Body of pancreas (tissue), 4 donors: ENCODE measurements at regions not wholly inside any gene's neighbourhood (a gene's known extent, or its start where the extent isn't known, plus 50 kb on each side); places are given as distances from the start of the nearest gene placed in this dataset.
"Not testable (repeated sequence)": the region's sequence is repeated elsewhere in the genome, so short reads cannot be mapped to it uniquely, and the experiment has no call there.

Experiments used
- ATAC-seq: fragments of 150-250 bp; one replicate; pipeline ENCODE4 v1.9.1; 2016
- DNase-seq, 4 donors: peaks; one replicate each; pipeline ENCODE4 v3.0.0-alpha.2; 2019
- H3K27ac ChIP-seq, 4 donors: fragments of 200-600 bp; sonication (generic); 1 replicate in 3 of 4; 2 replicates in 1 of 4; pipeline versions ENCODE4 v1.5.1 to v1.6.1; 2016 to 2019; ENCODE audit warnings: mild to moderate bottlenecking in 1 of 4, mixed read lengths in 1 of 4, moderate library complexity in 1 of 4
- H3K27me3 ChIP-seq, 2 donors: fragments of 200-600 bp; sonication (generic); one replicate each; pipeline ENCODE4 v1.6.0; 2016; ENCODE audit warnings: mild to moderate bottlenecking in 1 of 2
- H3K36me3 ChIP-seq, 2 donors: fragments of 200-600 bp; sonication (generic); replicated peaks in 1 of 2; 2 replicates each; pipeline ENCODE4 v1.5.1; 2016; ENCODE audit warnings: low read depth in 2 of 2; ENCODE audit not compliant: insufficient read depth in 1 of 2
- H3K4me1 ChIP-seq: fragments of 200-600 bp; sonication (generic); one replicate; pipeline ENCODE4 v1.6.0; 2016
- H3K4me3 ChIP-seq, 2 donors: fragments of 200-600 bp; sonication (generic); 1 replicate in 1 of 2; 2 replicates in 1 of 2; pipeline ENCODE4 v1.5.1; 2016 to 2019
- H3K9me3 ChIP-seq, 3 donors: fragments of 200-600 bp; sonication (generic); 1 replicate in 2 of 3; 2 replicates in 1 of 3; pipeline ENCODE4 v1.5.1; 2016
- POLR2A ChIP-seq, 3 donors: fragments of 450-650 bp; IDR thresholded peaks; one replicate each; pipeline ENCODE4 v1.6.1; 2016; ENCODE audit warnings: antibody characterized with exemption in 3 of 3, mild to moderate bottlenecking in 2 of 3
- WGBS, 2 donors: methylation state at CpG; one replicate each; pipeline ENCODE4 v1.1.5; 2017; 5-methylcytosine and 5-hydroxymethylcytosine counted together
- intact Hi-C: fragments of 100-400 bp; cut with DNase I; formaldehyde crosslinking; loops from one replicate; pipeline ENCODE4 v1.15.1; 2023
- TF ChIP-seq, protein P1 (sequence below), 7 experiments: fragments of 450-650 bp in 4 of 7; fragments of 200-600 bp in 3 of 7; sonication (generic) in 3 of 7; IDR thresholded peaks; one replicate each; pipeline ENCODE4 v1.5.1; 2016 to 2019; ENCODE audit warnings: antibody characterized with exemption in 7 of 7

GRCh38 chr19:23474761-23475160 lies 79.5 kb upstream of the ZNF91 start:
- no peaks in the 10 kb centered on the region for H3K36me3 ChIP-seq
- peaks cover 0 to 21% (median 0%) of the 10 kb centered on the region in 3 donors for H3K9me3 ChIP-seq

GRCh38 chr19:23474172-23474571 lies 78.9 kb upstream of the ZNF91 start:
- Histone ChIP-seq H3K4me1 (no peaks in the 10 kb centered on the region), H3K4me3 (no peak overlapping the region), H3K9me3 (peaks cover 0 to 21% (median 0%) of the 10 kb centered on the region in 3 donors), H3K27me3 (no peaks in the 10 kb centered on the region), H3K36me3 (no peaks in the 10 kb centered on the region), H3K27ac (no peak overlapping the region)
- DNase-seq (no peak), ATAC-seq (no peak)
- intact Hi-C loops = no loop called here
- no peak for TF ChIP-seq POLR2A (IDR thresholded peaks at IDR 0.05)
- TF ChIP-seq, protein P1, sequence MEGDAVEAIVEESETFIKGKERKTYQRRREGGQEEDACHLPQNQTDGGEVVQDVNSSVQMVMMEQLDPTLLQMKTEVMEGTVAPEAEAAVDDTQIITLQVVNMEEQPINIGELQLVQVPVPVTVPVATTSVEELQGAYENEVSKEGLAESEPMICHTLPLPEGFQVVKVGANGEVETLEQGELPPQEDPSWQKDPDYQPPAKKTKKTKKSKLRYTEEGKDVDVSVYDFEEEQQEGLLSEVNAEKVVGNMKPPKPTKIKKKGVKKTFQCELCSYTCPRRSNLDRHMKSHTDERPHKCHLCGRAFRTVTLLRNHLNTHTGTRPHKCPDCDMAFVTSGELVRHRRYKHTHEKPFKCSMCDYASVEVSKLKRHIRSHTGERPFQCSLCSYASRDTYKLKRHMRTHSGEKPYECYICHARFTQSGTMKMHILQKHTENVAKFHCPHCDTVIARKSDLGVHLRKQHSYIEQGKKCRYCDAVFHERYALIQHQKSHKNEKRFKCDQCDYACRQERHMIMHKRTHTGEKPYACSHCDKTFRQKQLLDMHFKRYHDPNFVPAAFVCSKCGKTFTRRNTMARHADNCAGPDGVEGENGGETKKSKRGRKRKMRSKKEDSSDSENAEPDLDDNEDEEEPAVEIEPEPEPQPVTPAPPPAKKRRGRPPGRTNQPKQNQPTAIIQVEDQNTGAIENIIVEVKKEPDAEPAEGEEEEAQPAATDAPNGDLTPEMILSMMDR (IDR thresholded peaks at IDR 0.05) = no peak

More at GRCh38 chr19:23474761-23475160, 79.5 kb upstream of the ZNF91 start:
- ATAC-seq (no peak), DNase-seq (no peak)
- Histone ChIP-seq H3K27ac (no peak overlapping the region), H3K27me3 (no peaks in the 10 kb centered on the region), H3K4me1 (no peaks in the 10 kb centered on the region), H3K4me3 (no peak overlapping the region)
- TF ChIP-seq, protein P1 (IDR thresholded peaks at IDR 0.05) = no peak
- intact Hi-C loops = no loop called here

- Histone ChIP-seq H3K27me3 (no peaks in the 10 kb centered on the region), H3K4me3 (no peak overlapping the region), H3K36me3 (no peaks in the 10 kb centered on the region), H3K4me1 (no peaks in the 10 kb centered on the region), H3K9me3 (peaks cover 0 to 14% (median 0%) of the 10 kb centered on the region in 3 donors), H3K27ac (no peak overlapping the region)
- ATAC-seq (no peak), DNase-seq (no peak)
- TF ChIP-seq, protein P1 (IDR thresholded peaks at IDR 0.05) = no peak
- no peak for TF ChIP-seq POLR2A (IDR thresholded peaks at IDR 0.05)
- 4 to 8% methylated on average over 32 to 48 of the region's 48 CpGs for WGBS, 2 donors
- intact Hi-C loops = no loop called here
These were observed 75.7 kb upstream of the ZNF91 start for GRCh38 chr19:23470873-23471545.

DNA sequence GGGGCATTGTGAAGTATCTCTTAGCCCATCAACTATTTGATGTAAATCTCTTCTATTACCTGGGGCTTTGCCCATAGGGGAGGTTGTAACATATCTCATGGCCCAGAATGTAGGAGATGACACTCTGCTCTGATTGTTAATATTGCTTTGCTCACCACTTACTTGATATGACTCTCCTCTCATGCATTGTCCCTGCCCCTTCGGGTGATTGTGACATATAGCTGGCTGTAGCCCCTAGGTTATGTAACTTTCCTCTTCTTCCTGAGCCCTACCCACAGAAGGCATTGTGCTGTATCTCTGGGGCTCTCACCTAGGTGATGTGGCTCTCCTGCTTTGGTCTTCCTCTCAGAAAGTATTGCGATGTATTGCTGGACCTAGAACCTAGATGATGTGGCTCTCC lies 69.1 kb upstream of the ZNF91 start:
- H3K9me3 ChIP-seq, H3K27ac ChIP-seq, ATAC-seq, DNase-seq, intact Hi-C loops, H3K4me1 ChIP-seq, H3K27me3 ChIP-seq, H3K4me3 ChIP-seq, H3K36me3 ChIP-seq: not testable (repeated sequence)
- WGBS, 2 donors = 77 to 80% methylated on average over 2 of the region's 2 CpGs

DNA sequence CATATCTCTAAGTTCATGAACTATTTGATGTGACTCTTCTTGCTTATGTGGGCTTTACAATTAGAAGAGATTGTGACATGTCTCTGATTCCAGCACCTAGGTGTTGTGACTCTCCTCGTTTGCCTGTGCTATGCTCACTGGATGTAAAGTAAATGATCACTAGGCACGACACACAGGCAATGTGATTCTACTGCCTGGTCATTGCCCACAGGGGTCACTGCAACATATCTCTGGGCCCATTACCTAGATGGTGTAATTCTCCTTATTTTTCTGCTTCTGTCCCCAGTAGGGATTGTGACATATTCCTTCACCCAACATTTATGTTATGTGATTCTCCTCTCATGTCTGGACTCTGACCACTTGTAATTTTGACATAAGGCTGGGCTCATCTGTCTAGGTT lies 65.8 kb upstream of the ZNF91 start:
- ATAC-seq (no peak), DNase-seq (no peak)
- intact Hi-C loops = no loop called here
- Histone ChIP-seq H3K4me1 (no peaks in the 10 kb centered on the region), H3K9me3 (peaks cover 0 to 7% (median 0%) of the 10 kb centered on the region in 3 donors), H3K36me3 (no peaks in the 10 kb centered on the region), H3K27me3 (no peaks in the 10 kb centered on the region), H3K27ac (no peak overlapping the region), H3K4me3 (no peak overlapping the region)
- 37 to 44% methylated on average over 2 of the region's 2 CpGs for WGBS, 2 donors
- TF ChIP-seq POLR2A (IDR thresholded peaks at IDR 0.05) = no peak
- TF ChIP-seq, protein P1 (IDR thresholded peaks at IDR 0.05) = no peak
